Gastrocnemius medialis (tissue), 4 donors: ENCODE measurements at regions not wholly inside any gene's neighbourhood (a gene's known extent, or its start where the extent isn't known, plus 50 kb on each side); places are given as distances from the start of the nearest gene placed in this dataset.

Experiments
- ATAC-seq, 2 donors: fragments of 150-250 bp; one replicate each; pipeline ENCODE4 v1.9.1; 2016
- DNase-seq, 2 donors: peaks; one replicate each; pipeline ENCODE4 v3.0.0-alpha.2; 2019
- H3K27ac ChIP-seq, 4 donors: fragments of 200-600 bp; sonication (generic); 1 replicate in 1 of 4; 2 replicates in 3 of 4; pipeline ENCODE4 v1.5.1; 2016 to 2018; ENCODE audit warnings: mild to moderate bottlenecking in 2 of 4, moderate library complexity in 1 of 4
- H3K27me3 ChIP-seq, 3 donors: fragments of 200-600 bp; sonication (generic) in 2 of 3; 1 replicate in 1 of 3; 2 replicates in 2 of 3; pipeline versions ENCODE4 v1.5.1 to v1.6.0; 2016 to 2019; ENCODE audit warnings: mild to moderate bottlenecking in 1 of 3, moderate library complexity in 1 of 3
- H3K36me3 ChIP-seq, 2 donors: fragments of 200-600 bp; sonication (generic) in 1 of 2; one replicate each; pipeline ENCODE4 v1.5.1; 2017 to 2018
- H3K4me1 ChIP-seq, 2 donors: fragments of 200-600 bp; sonication (generic) in 1 of 2; one replicate each; pipeline ENCODE4 v1.5.1; 2016 to 2017; ENCODE audit warnings: mild to moderate bottlenecking in 2 of 2
- H3K4me3 ChIP-seq, 4 donors: fragments of 200-600 bp; sonication (generic) in 3 of 4; 1 replicate in 1 of 4; 2 replicates in 3 of 4; pipeline ENCODE4 v1.5.1; 2016 to 2019; ENCODE audit warnings: mild to moderate bottlenecking in 2 of 4
- H3K9me3 ChIP-seq, 3 donors: fragments of 200-600 bp; sonication (generic) in 2 of 3; 1 replicate in 1 of 3; 2 replicates in 2 of 3; pipeline ENCODE4 v1.5.1; 2016 to 2019
- CTCF ChIP-seq, 5 experiments: fragments of 450-650 bp in 3 of 5; fragments of 200-600 bp in 2 of 5; sonication (generic) in 2 of 5; IDR thresholded peaks in 4 of 5; conservative IDR thresholded peaks in 1 of 5; 1 replicate in 4 of 5; 2 replicates in 1 of 5; pipeline ENCODE4 v1.5.1; 2016 to 2019; ENCODE audit warnings: antibody characterized with exemption in 5 of 5, mild to moderate bottlenecking in 3 of 5, moderate library complexity in 3 of 5
- POLR2A ChIP-seq, 2 donors: fragments of 450-650 bp; IDR thresholded peaks; one replicate each; pipeline ENCODE4 v1.6.1; 2017; ENCODE audit warnings: antibody characterized with exemption in 2 of 2, mild to moderate bottlenecking in 2 of 2, moderate library complexity in 2 of 2
- in situ Hi-C, 4 donors: fragments of 200-750 bp; cut with MboI; loops; one replicate each; pipeline versions ENCODE4 v1.15.0 to v1.8.0; 2017; ENCODE audit warnings: low sequenced_read_pairs in 4 of 4
- intact Hi-C: fragments of 100-400 bp; cut with DNase I; formaldehyde crosslinking; loops from one replicate; pipeline ENCODE4 v1.15.1; 2023; ENCODE audit warnings: low total_unique reads

GRCh38 chr1:173114346-173114745 lies 63.6 kb upstream of the TNFSF18 start:
- no peak for DNase-seq
- ATAC-seq: no peak
- no peaks in the 10 kb centered on the region for H3K9me3 ChIP-seq
- no peak overlapping the region for H3K4me3 ChIP-seq
- in situ Hi-C loops (no loop called here), intact Hi-C loops (no loop called here)
- TF ChIP-seq POLR2A (IDR thresholded peaks at IDR 0.05) (no peak), CTCF (IDR thresholded peaks at IDR 0.05 in 4 of 5, conservative IDR thresholded peaks at IDR 0.05 in 1 of 5) (no peak)
- H3K27ac ChIP-seq: no peak overlapping the region
- H3K36me3 ChIP-seq: no peaks in the 10 kb centered on the region
- no peaks in the 10 kb centered on the region for H3K4me1 ChIP-seq
- H3K27me3 ChIP-seq: no peaks in the 10 kb centered on the region

- DNase-seq (no peak), ATAC-seq (no peak)
- no peaks in the 10 kb centered on the region for H3K9me3 ChIP-seq
- intact Hi-C loops: no loop called here
- no peaks in the 10 kb centered on the region for H3K36me3 ChIP-seq
- H3K27me3 ChIP-seq: no peaks in the 10 kb centered on the region
- in situ Hi-C loops: no loop called here
- H3K4me1 ChIP-seq: no peaks in the 10 kb centered on the region
- TF ChIP-seq CTCF (IDR thresholded peaks at IDR 0.05 in 4 of 5, conservative IDR thresholded peaks at IDR 0.05 in 1 of 5) (no peak), POLR2A (IDR thresholded peaks at IDR 0.05) (no peak)
- no peak overlapping the region for H3K27ac ChIP-seq
- no peak overlapping the region for H3K4me3 ChIP-seq
These were observed 62.4 kb upstream of the TNFSF18 start for GRCh38 chr1:173113015-173113741.

- Histone ChIP-seq H3K4me3 (no peak overlapping the region), H3K27ac (no peak overlapping the region), H3K4me1 (no peaks in the 10 kb centered on the region), H3K27me3 (no peaks in the 10 kb centered on the region), H3K9me3 (no peaks in the 10 kb centered on the region), H3K36me3 (no peaks in the 10 kb centered on the region)
- no peak for TF ChIP-seq CTCF (IDR thresholded peaks at IDR 0.05 in 4 of 5, conservative IDR thresholded peaks at IDR 0.05 in 1 of 5)
- TF ChIP-seq POLR2A (IDR thresholded peaks at IDR 0.05): no peak
- in situ Hi-C loops (no loop called here), intact Hi-C loops (no loop called here)
- no peak for DNase-seq
- ATAC-seq: no peak
These were observed 61.4 kb upstream of the TNFSF18 start for GRCh38 chr1:173112129-173112528.

- H3K4me1 ChIP-seq: no peaks in the 10 kb centered on the region
- H3K27me3 ChIP-seq: no peaks in the 10 kb centered on the region
- DNase-seq (no peak), ATAC-seq (no peak)
- H3K27ac ChIP-seq: no peak overlapping the region
- no peak overlapping the region for H3K4me3 ChIP-seq
- in situ Hi-C loops: no loop called here
- no peaks in the 10 kb centered on the region for H3K9me3 ChIP-seq
- no peaks in the 10 kb centered on the region for H3K36me3 ChIP-seq
- intact Hi-C loops: no loop called here
- TF ChIP-seq POLR2A (IDR thresholded peaks at IDR 0.05) (no peak), CTCF (IDR thresholded peaks at IDR 0.05 in 4 of 5, conservative IDR thresholded peaks at IDR 0.05 in 1 of 5) (no peak)
These were observed 57.0 kb upstream of the TNFSF18 start for GRCh38 chr1:173107696-173108095.

GRCh38 chr1:173103006-173103405 lies 52.3 kb upstream of the TNFSF18 start:
- ATAC-seq (no peak), DNase-seq (no peak)
- H3K36me3 ChIP-seq: no peaks in the 10 kb centered on the region
- in situ Hi-C loops: no loop called here
- no peak overlapping the region for H3K4me3 ChIP-seq
- H3K4me1 ChIP-seq: no peaks in the 10 kb centered on the region
- no peak overlapping the region for H3K27ac ChIP-seq
- intact Hi-C loops: no loop called here
- H3K9me3 ChIP-seq: no peaks in the 10 kb centered on the region
- H3K27me3 ChIP-seq: no peaks in the 10 kb centered on the region
- TF ChIP-seq POLR2A (IDR thresholded peaks at IDR 0.05) (no peak), CTCF (IDR thresholded peaks at IDR 0.05 in 4 of 5, conservative IDR thresholded peaks at IDR 0.05 in 1 of 5) (no peak)
